CD1c-positive myeloid dendritic cell (primary cell): ENCODE measurements at regions not wholly inside any gene's neighbourhood (a gene's known extent, or its start where the extent isn't known, plus 50 kb on each side); places are given as distances from the start of the nearest gene placed in this dataset.

Experiments
- DNase-seq: peaks from one replicate; pipeline ENCODE4 v3.0.0-alpha.2; 2016; ENCODE audit errors: extremely low spot score

DNA sequence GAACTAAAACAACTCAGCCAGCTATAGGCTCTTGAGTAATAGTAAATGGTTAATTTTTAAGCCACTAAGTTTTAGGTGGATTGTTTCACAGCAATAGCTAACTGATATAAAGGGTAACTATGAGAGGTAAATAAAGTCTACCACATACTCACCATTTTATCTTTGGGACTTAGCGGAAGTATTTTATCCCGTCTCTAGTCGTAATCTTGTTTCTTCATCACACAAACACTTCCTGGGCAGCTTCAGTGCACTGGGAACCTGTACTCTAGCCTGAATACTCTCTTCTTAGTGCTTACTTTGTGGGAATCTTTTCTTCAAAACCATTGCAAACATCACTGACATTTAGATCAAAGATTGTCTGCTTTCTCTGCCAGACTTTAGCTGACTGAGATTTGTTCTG is 360.5 kb downstream of the EPHA4 start:
- DNase-seq, result no peak

DNA sequence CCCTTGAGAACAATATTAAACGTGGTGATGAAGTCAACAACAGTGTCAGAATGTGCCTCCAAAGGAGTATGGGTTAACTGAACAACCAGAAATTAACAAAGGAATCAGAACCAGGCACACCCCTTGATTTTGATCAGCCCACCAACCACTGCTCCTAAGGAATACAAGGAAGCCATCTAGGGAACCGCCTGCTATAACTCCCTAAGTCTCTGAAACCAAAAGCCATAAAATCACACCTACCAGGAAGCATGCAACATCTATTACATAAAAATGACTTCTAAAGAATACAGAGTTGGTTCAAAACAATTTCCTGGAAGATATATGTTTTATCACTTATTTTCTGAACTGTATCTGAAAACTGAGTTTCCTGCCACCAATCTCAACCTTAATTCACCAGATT is 360.0 kb downstream of the EPHA4 start:
- no peak for DNase-seq

DNA sequence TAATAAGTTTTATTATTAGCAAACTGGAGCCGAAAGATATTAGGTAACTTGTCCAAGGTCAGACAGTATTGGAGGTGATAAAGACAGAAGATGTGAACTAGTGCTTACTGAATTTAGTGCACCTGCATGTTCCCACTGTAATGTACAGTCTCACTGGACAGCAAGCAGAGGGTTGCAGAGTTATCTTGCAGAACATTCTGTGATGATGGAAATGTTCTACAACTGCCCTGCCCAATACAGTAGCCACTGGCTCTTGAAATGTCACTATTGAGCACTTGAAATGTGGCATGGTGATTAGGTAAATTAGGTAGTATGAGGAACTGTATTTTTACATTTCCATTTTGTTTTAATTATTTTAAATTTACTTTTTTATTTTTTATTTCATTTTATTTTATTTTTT is 356.6 kb downstream of the EPHA4 start:
- DNase-seq, result no peak

DNA sequence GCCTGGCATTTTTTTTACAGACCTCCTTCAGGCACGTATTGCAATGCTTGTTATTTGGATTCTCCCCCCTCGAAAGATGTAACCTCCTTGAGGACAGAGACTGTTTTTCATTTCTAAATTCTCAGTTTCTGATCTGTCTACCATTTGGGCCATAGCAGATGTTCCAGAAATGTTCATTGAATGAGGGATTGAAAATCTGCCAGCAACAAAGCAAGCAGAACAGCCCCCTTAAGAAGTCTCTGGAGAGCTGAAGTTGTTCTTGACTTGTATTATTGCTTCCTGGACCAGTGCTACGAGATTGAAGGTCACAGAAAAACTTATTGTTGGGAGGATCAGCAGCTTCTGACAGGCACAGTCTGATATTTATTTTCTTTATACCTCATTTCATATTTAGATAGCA is 355.5 kb downstream of the EPHA4 start:
- no peak for DNase-seq

DNA sequence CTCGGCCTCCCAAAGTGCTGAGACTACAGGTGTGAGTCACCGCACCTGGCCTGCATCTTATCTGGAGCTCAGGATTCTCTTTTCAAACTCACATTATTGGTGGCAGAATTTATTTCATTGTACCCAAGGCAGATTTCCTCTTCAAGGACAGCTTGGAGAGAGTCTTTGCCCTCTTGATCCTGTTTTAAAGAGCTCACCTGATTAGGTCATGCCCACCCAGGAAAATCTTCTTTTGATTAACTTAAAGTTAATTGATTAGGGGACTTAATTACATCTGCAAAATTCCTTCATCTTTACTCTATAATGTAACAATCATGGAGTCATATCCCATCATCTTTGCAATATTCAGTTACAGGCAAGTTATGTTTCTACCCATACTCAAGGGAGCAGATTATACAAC is 346.4 kb downstream of the EPHA4 start:
- DNase-seq, result no peak

DNA sequence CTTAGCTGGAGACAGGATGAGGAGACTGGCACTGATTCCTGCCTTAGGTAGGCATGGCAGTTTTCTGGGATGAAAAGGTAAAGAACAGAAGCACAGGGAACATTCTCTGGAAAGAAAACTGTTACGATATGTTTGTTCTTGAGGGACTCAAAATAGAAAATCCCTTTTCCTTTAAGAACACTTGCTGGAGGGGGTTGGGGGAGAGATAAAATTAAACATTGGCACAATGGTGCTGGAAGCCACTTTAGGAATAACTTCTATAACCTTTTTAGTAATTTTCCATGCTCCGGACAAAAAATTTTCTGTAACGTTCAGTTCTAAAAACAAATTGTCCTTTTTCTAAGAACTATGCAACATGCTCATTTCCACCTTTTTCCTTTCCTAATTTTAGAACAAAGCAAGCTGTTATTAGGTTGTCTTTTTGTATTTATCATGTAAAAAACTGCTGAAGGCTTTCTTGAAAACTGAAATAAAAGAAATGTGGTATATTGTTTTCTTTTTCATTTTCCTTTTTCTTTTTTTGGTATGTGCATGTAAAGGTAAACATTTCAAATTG is 343.8 kb downstream of the EPHA4 start:
- DNase-seq, result no peak

DNA sequence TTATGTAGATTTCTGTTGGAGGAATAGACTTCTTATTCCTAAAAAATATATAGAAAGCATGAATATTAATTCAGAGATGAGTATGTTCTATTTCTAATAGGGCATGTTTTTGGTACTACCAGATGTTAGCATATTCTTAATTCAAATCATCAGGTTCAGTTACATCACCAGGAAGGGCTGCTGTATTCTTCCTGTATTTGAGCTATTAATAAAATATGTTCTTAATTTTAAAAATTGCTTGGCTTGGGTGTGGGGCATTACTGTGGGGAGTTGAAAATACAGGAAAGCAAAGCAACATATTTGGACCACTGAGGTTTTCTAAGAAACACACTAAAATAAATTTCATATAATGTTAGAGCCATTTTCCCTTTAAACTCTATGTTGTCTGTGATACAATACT is 343.0 kb downstream of the EPHA4 start:
- DNase-seq, result no peak

DNA sequence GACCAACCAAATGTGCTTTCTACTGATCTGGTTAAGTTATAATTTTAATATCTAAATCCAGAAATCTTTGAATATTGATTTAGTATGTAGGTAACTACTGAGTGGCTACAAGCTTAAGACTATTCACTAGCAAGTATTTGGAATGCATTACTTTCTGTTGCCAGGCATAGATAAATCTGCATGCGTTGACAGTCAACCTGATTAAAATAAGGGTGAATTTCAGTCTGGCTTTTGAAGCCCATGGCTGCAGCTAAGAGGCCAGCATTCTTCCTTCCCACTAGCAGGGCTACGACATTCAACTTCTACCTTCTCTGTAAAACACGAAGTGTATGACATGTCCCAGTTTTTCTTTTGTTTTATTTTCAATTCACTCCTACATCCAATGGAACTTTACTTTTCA is 340.6 kb downstream of the EPHA4 start:
- no peak for DNase-seq

DNA sequence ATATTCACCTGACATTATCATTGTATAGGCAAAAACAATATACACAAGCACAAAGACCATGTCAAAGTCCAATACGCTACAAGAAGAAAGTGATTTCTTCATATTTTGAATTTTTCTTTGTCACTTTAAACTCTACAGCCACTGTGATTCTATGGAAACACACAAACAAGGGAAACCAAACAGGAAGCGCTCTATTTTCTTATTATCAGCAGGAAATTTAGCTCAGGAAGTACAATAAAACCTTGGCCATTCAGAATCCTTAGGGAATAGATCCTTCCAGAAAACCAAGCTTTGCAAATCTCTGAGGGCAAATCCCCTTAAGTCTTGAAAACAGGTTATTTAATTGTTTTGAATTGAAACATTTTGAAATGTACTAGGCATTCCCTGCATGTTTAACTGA is 336.2 kb downstream of the EPHA4 start:
- DNase-seq, result no peak

DNA sequence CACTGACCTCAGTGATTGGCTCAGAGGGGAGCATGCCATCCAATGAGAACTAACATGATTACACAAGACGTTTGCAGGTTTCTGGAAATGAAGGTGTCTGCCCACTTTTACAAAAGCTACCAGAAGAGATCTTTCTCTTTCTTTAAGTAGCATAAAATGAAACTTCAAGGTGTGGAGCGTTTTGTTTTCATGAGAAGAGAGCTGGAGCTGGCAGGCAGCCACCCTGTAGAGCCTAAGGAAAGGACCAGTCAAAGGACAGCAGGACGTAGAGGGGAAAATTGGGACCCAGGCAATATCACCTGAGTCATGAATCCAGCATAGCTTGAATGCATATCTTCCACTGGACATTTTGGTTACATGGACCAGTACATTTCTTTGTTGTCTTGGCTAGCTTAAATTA is 331.0 kb downstream of the EPHA4 start:
- no peak for DNase-seq

DNA sequence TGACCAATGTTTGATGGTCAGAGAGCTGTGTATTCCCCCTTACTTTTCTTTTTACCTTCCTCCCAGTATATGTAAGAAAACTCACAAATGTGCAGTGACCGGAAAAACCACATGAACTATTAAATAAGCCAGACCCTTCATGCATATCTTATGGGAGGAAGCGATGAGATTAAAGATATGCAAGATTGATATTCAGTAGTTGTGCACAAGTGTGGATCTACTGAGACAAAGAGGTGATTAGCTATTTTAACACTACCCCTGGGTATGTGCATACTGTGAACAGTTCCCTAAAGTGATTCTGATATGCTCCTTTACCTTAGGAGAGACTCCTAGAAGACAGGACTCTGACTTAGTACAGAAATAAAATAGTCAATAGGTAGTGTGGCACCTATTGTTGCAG is 328.3 kb downstream of the EPHA4 start:
- no peak for DNase-seq

DNA sequence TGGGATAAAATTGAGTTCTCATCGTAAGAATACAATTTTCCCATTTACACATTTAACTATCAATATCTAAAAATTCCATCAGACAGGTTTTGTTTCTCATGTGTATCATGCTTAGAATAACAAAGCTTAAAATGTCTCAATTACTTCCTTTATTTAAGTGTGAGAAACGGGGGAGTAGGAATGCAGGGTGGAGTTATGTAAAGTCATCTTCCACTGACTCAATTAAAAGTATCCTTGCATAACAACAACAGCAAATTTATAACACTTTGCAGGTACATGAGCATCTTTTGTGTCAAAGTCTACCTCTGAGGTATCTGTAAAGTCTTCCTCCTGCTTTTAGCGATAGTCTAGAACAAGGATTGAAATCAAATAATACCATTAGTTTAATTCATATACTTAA is 327.1 kb downstream of the EPHA4 start:
- no peak for DNase-seq

DNA sequence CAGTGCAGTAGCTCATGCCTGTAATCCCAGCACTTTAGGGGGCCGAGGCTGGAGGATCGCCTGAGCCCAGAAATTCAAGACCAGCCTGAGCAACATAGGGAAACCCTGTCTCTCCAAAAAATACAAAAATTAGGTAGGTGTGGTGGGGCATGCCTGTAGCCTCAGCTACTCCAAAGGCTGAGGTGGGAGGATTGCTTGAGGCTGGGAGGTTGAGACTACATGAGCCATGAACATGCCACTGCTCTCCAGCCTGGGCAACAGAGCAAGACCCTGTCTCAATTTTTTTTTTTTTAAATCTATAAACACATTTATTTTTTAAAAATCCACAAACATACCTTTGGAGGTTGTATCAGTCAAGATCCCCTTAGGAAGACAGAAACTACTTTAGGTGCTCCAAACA is 326.3 kb downstream of the EPHA4 start:
- DNase-seq, result no peak

DNA sequence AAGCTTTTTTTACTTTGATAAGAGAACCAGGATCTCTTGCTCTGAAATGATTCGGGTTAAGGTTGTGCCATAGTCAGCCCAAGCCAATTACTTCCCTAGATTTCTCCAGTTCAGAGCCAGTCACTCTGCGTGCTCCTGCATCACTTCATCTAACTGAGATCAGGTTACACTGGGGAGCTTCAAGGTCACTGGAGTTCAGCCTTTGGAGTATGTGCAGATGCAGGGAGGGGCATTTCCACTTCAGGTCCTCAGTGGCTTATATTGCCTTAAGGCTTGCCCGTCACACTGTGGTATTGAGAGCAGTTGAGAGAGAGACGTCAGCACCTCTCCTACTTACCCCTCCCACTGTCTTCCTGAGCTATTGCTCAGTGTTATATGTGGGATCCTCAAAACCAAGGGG is 317.8 kb downstream of the EPHA4 start:
- no peak for DNase-seq

DNA sequence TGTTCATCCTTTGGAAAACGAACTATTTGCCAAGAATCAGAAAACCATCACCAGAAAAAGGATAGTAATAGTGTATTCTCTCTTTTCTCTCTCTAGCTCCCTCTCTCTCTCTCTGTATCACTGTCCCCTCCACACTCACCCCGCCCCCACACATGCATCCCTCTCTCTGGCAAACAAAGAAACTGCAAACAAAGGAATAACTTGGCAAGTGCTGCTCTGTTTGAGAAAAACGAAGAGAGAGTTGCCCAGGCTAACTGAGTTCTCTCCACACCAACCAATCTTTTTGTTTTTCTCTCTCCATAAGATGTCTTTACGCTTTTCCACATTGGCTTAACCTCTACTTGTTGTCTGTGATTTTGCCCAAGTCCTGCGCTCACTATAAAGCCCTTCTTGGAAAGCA is 316.2 kb downstream of the EPHA4 start:
- DNase-seq, result no peak

DNA sequence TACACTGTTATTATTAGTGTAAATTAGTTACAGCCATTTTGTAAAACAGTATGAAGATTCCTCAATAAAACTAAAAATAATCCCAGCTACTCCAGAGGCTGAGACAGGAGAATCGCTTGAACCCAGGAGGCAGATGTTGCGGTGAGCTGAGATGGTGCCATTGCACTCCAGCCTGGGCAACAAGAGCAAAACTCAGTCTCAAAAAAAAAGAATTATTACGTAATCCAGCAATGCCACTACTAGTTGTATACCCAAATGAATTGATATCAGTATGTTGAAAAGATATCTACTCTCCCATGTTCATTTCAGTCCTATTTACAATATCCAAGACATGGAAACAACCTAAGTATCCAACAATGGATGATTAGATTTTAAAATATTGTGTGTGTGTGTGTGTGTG is 313.6 kb downstream of the EPHA4 start:
- no peak for DNase-seq

DNA sequence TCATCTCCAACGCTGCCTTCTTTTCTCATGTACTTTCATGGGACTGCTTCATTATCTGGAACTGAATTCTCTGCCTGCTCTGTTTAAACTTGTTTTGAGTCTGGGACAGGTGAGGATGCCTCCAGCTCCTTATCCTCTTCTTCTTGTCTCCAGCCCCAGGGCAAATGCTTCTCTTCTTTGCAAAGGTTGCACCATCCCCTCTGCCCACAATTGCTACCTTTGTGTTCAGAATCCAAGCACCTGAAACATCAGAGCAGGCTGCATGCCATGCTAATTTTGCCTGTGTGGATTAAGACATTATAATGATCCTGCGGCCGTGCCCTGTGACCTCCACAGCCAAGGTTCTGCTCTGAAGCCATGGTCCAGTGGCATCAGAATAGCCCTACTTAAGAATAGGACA is 309.5 kb downstream of the EPHA4 start:
- no peak for DNase-seq

DNA sequence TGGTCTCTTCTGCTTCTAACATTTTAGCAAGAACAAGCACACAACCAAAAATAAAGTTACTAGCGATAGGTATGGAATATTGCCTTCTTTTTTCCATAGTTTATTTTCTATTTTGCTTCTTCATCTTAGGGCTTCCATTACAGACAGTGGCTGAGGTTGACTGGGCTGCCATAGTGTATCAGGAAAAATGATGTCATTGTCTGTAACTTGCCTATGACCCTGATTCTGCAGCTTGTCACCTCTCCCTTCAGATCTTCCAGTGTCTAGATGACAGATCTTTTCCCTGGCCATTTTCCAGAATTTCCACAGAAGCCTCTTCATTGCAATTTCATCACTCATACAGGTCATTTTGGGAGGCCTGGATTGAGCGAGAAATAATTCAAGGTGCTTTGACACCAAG is 308.5 kb downstream of the EPHA4 start:
- no peak for DNase-seq

DNA sequence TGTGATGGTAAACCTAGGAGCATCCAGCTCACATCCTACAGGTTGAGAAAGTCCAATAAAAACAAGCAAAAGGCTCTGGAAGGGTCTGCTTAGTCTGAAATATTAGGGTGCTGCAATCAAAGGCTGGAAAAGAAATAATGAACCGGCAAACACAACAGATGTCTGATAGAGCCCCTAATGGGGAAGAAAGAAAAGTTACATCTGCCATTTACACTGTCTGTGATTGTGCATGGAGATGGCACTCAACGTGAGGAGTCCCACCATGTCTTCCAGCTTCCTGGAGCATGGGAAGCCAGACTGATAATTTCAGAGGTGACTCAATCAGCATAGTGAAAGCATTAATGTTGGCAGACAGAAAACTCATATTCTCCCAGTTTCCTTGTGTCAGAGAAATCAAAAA is 307.8 kb downstream of the EPHA4 start:
- DNase-seq, result no peak

DNA sequence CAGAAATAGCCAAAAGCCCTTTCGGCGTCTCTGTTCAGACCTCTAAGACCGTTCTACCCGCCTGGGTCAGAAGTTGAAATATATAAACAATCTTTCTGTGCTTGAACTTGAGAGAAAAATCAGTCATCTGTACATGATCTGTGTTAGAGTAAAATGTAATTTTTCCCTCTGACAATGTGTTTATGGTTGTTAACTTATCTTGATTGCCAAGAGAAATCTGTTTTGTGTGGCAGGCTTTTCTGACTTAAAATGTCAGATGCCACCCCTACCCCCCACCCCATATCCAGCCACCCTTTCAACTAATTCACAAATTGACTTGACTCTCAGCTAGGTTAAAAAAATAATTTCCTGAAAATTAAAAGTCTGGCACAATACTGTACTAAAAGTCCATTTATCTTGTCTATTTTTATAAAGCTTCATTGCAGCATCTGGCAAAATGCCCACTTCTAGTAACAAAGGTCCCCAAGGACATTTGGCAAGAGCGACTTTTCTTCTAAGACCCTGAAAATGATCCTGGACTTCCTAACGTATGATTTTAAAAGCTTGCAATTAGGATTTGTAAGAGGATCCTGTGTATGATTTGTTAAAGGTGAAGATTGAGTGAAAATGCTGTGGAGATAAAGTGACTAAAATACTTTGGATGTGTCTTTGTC is 304.2 kb downstream of the EPHA4 start:
- DNase-seq, result no peak

DNA sequence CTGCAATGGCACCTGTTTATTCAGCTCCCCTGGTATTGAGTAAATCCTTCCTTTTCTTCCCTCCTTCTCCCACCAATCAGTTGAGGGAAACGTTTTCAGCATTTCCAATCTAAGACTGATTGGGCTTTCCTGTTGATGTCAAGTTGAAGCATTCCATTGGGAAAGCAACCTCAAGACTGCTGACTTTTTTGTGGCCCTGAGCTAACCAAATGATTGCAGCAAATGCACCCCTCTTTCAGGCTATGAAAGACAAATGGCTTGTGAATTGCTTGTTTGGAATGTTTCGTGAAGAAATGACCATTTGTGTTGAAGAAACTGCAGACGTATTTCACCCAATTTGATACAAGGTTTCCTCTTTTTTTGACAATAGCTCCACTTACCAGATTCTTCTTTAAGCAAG is 303.5 kb downstream of the EPHA4 start:
- DNase-seq, result no peak

DNA sequence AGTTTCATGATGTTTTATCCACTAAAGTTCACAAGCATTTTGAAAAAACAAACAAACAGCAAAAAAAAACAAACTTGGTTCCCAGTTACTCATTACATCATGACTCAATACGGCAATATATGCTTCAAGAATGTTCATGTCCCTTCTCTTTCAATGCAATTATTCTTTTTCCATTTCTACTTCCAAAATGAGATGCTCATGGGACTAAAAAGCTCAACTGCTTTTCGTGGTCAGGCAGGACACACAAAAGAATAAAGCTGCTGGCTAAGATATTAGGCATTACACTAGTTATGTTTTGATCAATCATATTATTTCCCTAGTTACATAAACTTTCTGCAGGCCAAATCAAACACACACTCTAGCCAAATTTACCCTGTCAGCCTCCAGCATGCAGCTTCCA is 301.3 kb downstream of the EPHA4 start:
- DNase-seq, result no peak

DNA sequence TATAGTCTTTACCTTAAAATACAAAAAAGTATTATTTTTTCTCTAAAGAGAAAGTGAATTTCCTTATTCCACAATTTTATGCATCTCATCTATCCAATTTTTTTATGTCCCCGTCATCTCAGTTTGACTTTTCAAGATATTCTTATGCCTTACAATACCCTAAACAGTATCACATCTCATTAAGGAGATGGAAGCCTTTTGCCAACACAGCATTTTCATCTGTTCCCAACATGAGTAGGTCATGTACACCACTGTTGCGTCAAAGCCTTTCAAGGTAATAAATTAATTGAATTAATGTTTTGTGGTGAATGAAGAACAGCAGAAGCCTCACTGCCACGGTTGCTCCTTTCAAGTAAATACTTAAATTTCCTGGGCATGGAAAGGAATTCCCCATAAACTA is 299.4 kb downstream of the EPHA4 start:
- no peak for DNase-seq

DNA sequence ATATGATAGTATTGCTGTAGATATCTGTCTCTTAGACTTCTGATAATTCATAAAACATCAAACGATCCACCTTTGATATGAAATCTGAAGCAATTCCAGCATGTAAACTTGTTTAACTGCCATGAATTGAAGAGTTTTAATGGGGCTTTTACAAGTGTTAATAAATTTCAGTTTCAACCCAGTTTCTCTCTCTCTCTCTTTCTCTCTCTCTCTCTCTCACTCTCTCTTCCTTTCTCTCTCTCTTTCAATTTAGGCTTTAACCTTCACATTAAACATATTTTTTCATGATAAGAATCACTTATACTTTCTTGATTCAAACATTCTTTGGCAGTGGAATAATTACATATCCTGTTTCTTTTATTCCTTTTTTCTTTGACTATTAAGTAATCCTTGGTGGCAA is 296.1 kb downstream of the EPHA4 start:
- DNase-seq, result no peak
